Adrenal gland (tissue), 5 donors: ENCODE measurements at regions not wholly inside any gene's neighbourhood (a gene's known extent, or its start where the extent isn't known, plus 50 kb on each side); places are given as distances from the start of the nearest gene placed in this dataset.
"Not testable (repeated sequence)": the region's sequence is repeated elsewhere in the genome, so short reads cannot be mapped to it uniquely, and the experiment has no call there.

Source experiments
- POLR2A ChIP-seq, 2 donors: fragments of 450-650 bp; IDR thresholded peaks; one replicate each; pipeline ENCODE4 v1.6.1; 2017; ENCODE audit warnings: antibody characterized with exemption in 2 of 2, mild to moderate bottlenecking in 2 of 2, moderate library complexity in 1 of 2
- TF ChIP-seq, protein P1 (sequence below), 6 experiments: fragments of 450-650 bp in 4 of 6; fragments of 200-600 bp in 2 of 6; sonication (generic) in 1 of 6; IDR thresholded peaks; 1 replicate in 5 of 6; 2 replicates in 1 of 6; pipeline versions ENCODE4 v1.5.1 to v1.8.0; 2016 to 2021; ENCODE audit warnings: antibody characterized with exemption in 6 of 6, mild to moderate bottlenecking in 2 of 6, moderate library complexity in 1 of 6
- donor health status: DM: no; HTN: no; CAD: no.

DNA sequence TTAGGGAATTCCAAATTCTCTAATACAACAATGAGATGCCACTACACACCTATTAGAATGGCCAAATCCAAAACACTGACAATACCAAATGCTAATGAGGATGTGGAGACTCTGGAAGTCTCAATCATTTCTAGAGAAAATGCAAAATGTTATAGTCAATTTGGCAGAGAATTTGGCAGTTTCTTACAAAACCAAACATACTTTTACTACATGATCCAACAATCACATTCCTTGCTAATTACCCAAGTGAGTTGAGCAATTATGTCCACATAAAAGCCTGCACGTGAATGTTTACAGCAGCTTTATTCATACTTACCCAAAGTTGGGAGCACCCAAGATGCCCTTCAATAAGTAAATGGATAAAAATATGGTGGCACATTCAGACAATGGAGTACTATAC lies 278.4 kb upstream of the TGFBR2 start:
- not testable (repeated sequence) for TF ChIP-seq POLR2A (IDR thresholded peaks at IDR 0.05)
- TF ChIP-seq, protein P1, sequence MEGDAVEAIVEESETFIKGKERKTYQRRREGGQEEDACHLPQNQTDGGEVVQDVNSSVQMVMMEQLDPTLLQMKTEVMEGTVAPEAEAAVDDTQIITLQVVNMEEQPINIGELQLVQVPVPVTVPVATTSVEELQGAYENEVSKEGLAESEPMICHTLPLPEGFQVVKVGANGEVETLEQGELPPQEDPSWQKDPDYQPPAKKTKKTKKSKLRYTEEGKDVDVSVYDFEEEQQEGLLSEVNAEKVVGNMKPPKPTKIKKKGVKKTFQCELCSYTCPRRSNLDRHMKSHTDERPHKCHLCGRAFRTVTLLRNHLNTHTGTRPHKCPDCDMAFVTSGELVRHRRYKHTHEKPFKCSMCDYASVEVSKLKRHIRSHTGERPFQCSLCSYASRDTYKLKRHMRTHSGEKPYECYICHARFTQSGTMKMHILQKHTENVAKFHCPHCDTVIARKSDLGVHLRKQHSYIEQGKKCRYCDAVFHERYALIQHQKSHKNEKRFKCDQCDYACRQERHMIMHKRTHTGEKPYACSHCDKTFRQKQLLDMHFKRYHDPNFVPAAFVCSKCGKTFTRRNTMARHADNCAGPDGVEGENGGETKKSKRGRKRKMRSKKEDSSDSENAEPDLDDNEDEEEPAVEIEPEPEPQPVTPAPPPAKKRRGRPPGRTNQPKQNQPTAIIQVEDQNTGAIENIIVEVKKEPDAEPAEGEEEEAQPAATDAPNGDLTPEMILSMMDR (IDR thresholded peaks at IDR 0.05), result not testable (repeated sequence)
